Activated CD8-positive, alpha-beta T cell treated with anti-CD3 and anti-CD28 coated beads for 36 hours (primary cell): ENCODE measurements at regions not wholly inside any gene's neighbourhood (a gene's known extent, or its start where the extent isn't known, plus 50 kb on each side); places are given as distances from the start of the nearest gene placed in this dataset.

Experiments
- ATAC-seq: fragments of 200-7000 bp; cut with Tn5 transposase; one replicate; pipeline ENCODE4 v1.10.0; 2021; ENCODE audit warnings: mild to moderate bottlenecking, moderate library complexity
- CTCF ChIA-PET: fragments of 350-600 bp; sonication (Branson Sonifier 250); formaldehyde crosslinking; loops from one replicate; lab custom pipeline; 2021; ENCODE audit warnings: antibody characterized with exemption; lab: Charles Lee
- POLR2A ChIA-PET: fragments of 350-600 bp; sonication (Branson Sonifier 250); formaldehyde crosslinking; loops from one replicate; lab custom pipeline; 2021; ENCODE audit warnings: antibody characterized with exemption; lab: Charles Lee
- DNase-seq: peaks from one replicate; pipeline ENCODE4 v3.0.0-alpha.2; 2020
- H3K27ac Mint-ChIP-seq: one replicate; pipeline ENCODE4 v1.8.0; 2021; ENCODE audit warnings: mild to moderate bottlenecking, mixed read lengths
- H3K27me3 Mint-ChIP-seq: one replicate; pipeline ENCODE4 v1.8.0; 2021; ENCODE audit warnings: mixed read lengths
- H3K36me3 Mint-ChIP-seq: one replicate; pipeline ENCODE4 v1.8.0; 2021; ENCODE audit warnings: low read depth, mixed read lengths
- H3K4me1 Mint-ChIP-seq: one replicate; pipeline ENCODE4 v1.8.0; 2021; ENCODE audit warnings: low read depth, mixed read lengths
- H3K4me3 Mint-ChIP-seq: one replicate; pipeline ENCODE4 v1.8.0; 2021; ENCODE audit warnings: mild to moderate bottlenecking, moderate library complexity, mixed read lengths
- H3K9me3 Mint-ChIP-seq: one replicate; pipeline ENCODE4 v1.8.0; 2021; ENCODE audit warnings: mixed read lengths
- intact Hi-C: fragments of 100-400 bp; cut with micrococcal nuclease; formaldehyde crosslinking; loops from one replicate; pipeline ENCODE4 v1.10.0; 2022
- TF ChIP-seq, protein P1 (sequence below): fragments of 200-600 bp; IDR thresholded peaks from one replicate; pipeline ENCODE4 v1.8.0; 2022; ENCODE audit warnings: antibody characterized with exemption, mild to moderate bottlenecking

DNA sequence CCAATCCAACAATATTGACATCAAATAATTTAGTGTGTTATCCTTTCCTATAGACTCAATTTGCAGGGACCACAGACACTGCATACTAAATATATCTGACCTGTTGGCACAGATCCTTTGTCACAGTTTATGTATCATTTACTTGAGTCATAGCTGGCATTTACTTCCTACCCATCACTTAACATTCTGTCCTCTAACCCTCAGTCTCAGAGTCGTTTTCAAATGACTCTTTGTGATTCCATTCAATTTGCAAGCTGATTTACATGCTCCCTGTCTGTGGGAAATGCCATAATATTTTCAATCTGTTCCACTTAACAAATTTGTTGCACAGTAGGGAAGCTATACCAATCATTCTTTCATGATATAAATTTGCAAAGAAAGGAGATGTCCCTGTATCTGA, 265.7 kb upstream of the EDIL3 start:
- DNase-seq (no peak), ATAC-seq (no peak)
- ChIA-PET CTCF (no interaction called here), POLR2A (no interaction called here)
- Mint-ChIP-seq H3K27ac (no peak overlapping the region), H3K27me3 (no peaks in the 10 kb centered on the region), H3K9me3 (no peaks in the 10 kb centered on the region), H3K36me3 (no peaks in the 10 kb centered on the region), H3K4me1 (no peaks in the 10 kb centered on the region), H3K4me3 (no peak overlapping the region)
- TF ChIP-seq, protein P1, sequence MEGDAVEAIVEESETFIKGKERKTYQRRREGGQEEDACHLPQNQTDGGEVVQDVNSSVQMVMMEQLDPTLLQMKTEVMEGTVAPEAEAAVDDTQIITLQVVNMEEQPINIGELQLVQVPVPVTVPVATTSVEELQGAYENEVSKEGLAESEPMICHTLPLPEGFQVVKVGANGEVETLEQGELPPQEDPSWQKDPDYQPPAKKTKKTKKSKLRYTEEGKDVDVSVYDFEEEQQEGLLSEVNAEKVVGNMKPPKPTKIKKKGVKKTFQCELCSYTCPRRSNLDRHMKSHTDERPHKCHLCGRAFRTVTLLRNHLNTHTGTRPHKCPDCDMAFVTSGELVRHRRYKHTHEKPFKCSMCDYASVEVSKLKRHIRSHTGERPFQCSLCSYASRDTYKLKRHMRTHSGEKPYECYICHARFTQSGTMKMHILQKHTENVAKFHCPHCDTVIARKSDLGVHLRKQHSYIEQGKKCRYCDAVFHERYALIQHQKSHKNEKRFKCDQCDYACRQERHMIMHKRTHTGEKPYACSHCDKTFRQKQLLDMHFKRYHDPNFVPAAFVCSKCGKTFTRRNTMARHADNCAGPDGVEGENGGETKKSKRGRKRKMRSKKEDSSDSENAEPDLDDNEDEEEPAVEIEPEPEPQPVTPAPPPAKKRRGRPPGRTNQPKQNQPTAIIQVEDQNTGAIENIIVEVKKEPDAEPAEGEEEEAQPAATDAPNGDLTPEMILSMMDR, result no peak
- intact Hi-C loops, result no loop called here

DNA sequence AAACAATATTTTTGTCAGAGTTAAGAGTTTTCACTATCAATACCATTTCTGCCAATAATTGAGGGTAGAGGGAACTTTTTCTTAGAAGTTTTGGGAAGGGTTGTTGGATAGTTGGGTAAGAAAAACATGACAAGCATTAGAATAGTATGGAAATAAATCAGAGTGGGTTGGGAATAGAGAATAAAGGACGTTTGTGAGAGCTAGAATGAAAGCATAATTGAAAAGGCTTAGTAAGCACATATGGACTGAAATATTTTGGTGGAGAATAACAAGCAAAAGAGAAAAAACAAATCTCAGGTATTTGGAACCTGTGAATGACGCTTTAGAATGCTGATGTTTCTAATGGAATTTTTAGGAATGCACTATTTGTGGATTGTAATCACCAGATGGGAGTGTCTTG, 262.9 kb upstream of the EDIL3 start:
- no peaks in the 10 kb centered on the region for H3K36me3 Mint-ChIP-seq
- H3K27ac Mint-ChIP-seq, result no peak overlapping the region
- TF ChIP-seq, protein P1, result no peak
- no peaks in the 10 kb centered on the region for H3K4me1 Mint-ChIP-seq
- ChIA-PET POLR2A (no interaction called here), CTCF (no interaction called here)
- intact Hi-C loops, result no loop called here
- no peak overlapping the region for H3K4me3 Mint-ChIP-seq
- DNase-seq, result no peak
- H3K9me3 Mint-ChIP-seq, result no peaks in the 10 kb centered on the region
- no peaks in the 10 kb centered on the region for H3K27me3 Mint-ChIP-seq
- no peak for ATAC-seq

DNA sequence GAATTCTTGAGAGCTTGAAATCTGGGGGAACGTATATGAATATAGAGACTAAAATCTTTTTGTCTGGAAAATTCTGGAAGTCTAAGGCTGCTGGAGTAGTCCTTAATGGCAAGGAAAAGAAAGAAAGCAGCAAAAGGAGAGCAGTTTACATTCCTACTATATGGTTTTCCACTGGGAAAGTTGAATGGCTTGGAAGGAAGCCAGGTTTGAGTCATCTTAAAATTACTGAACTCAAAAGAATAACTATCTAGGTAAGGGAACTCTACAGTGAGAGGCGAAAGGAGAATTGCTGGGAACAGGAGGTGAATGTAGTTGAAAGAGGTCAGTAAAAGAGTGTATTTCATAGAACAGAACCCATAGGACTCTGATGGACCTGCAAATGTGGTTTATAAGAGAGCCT, 258.1 kb upstream of the EDIL3 start:
- DNase-seq (no peak), ATAC-seq (no peak)
- POLR2A ChIA-PET, result no interaction called here
- no peak overlapping the region for H3K27ac Mint-ChIP-seq
- no peak overlapping the region for H3K4me3 Mint-ChIP-seq
- TF ChIP-seq, protein P1, result no peak
- no peaks in the 10 kb centered on the region for H3K4me1 Mint-ChIP-seq
- no peaks in the 10 kb centered on the region for H3K36me3 Mint-ChIP-seq
- H3K27me3 Mint-ChIP-seq, result no peaks in the 10 kb centered on the region
- intact Hi-C loops, result no loop called here
- CTCF ChIA-PET, result no interaction called here
- no peaks in the 10 kb centered on the region for H3K9me3 Mint-ChIP-seq

DNA sequence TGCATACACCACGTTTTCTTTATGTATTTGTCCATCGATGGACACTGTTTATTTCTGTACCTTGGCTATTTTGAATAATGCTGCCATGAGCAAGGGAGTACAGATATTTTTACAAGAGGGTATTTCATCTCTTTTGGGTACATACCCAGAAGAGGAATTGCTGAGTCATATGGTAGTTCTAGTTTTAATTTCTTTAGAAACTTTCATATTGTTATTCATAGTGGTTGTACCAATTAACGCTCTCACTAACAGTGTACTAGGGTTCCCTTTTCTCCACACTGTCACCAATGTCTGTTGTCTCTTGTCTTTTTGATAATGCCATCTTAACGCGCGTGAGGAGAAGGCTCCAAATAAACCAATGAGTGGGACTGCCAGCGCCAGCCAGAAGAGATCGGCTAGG, 257.6 kb upstream of the EDIL3 start:
- Mint-ChIP-seq H3K27me3 (no peaks in the 10 kb centered on the region), H3K4me1 (no peaks in the 10 kb centered on the region), H3K36me3 (no peaks in the 10 kb centered on the region), H3K9me3 (no peaks in the 10 kb centered on the region), H3K4me3 (no peak overlapping the region), H3K27ac (no peak overlapping the region)
- no peak for ATAC-seq
- no peak for DNase-seq
- POLR2A ChIA-PET, result no interaction called here
- CTCF ChIA-PET, result no interaction called here
- TF ChIP-seq, protein P1, result no peak
- intact Hi-C loops, result no loop called here

DNA sequence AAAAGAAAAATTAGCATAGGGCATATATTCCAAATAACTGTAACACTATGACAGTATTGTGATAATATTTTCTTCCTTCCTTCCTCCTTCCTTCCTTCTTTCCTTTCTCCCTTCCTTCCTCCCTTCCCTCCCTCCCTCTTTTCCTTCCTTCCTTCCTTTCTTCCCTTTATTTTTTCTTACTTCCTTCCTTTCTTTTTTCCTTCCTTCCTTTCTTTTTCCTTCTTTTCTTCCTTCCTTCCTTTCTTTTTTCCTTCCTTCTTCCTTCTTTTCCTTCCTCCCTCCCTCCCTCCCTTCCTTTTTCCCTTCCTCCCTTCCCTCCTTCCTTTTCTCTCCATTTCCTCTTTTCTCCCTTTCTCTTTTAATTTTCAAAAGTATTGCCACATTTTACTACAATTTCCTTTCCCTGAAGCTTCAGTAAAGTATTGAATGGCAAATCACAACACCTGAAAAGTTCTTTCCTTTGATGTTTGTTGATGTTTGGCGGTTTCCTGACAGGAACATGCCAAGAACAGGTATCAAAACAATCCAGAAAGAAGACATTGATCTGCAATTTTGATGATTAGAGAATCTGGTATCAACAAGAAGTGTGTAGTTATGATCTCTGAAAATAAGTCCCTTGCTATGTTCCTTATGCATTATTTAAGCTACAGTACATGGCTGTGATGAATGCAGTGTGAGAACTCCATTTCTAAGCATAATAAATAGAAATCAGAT, 253.1 kb upstream of the EDIL3 start:
- H3K4me1 Mint-ChIP-seq, result no peaks in the 10 kb centered on the region
- TF ChIP-seq, protein P1, result no peak
- DNase-seq, result no peak
- no peaks in the 10 kb centered on the region for H3K9me3 Mint-ChIP-seq
- ChIA-PET CTCF (no interaction called here), POLR2A (no interaction called here)
- intact Hi-C loops, result no loop called here
- no peak overlapping the region for H3K4me3 Mint-ChIP-seq
- H3K36me3 Mint-ChIP-seq, result no peaks in the 10 kb centered on the region
- H3K27me3 Mint-ChIP-seq, result no peaks in the 10 kb centered on the region
- ATAC-seq, result no peak
- H3K27ac Mint-ChIP-seq, result no peak overlapping the region
